Left lobe of liver (tissue), 2 donors: ENCODE measurements at regions not wholly inside any gene's neighbourhood (a gene's known extent, or its start where the extent isn't known, plus 50 kb on each side); places are given as distances from the start of the nearest gene placed in this dataset.
A peak's percentile ranks its signal among the peaks of the same experiment; 100 is the strongest.

Experiments
- ATAC-seq: fragments of 200-7000 bp; cut with Tn5 transposase; one replicate; pipeline ENCODE4 v1.9.1; 2020; ENCODE audit warnings: mild to moderate bottlenecking, moderate library complexity
- DNase-seq: peaks from one replicate; pipeline ENCODE4 v3.0.0-alpha.2; 2020; ENCODE audit warnings: low spot score
- donor health status: DM: no; HTN: no; CAD: no; lungs with moderate emphysema.
- donor health status: DM: no; HTN: yes; CAD: no.

GRCh38 chr3:75985432-75985831 lies 200.1 kb upstream of the ZNF717 start:
- DNase-seq (no peak), ATAC-seq (no peak)

- no peak for ATAC-seq
- DNase-seq, result no peak
Observed at GRCh38 chr3:76010252-76010651, 224.9 kb upstream of the ZNF717 start.

- DNase-seq (no peak), ATAC-seq (no peak)
Observed at GRCh38 chr3:76011121-76011520, 225.8 kb upstream of the ZNF717 start.

- ATAC-seq (no peak), DNase-seq (no peak)
Observed at GRCh38 chr3:76015496-76015895, 230.1 kb upstream of the ZNF717 start.

- DNase-seq (no peak), ATAC-seq (no peak)
Observed at GRCh38 chr3:76016111-76016510, 230.8 kb upstream of the ZNF717 start.

- ATAC-seq (no peak), DNase-seq (no peak)
Observed at GRCh38 chr3:76016769-76017439, 231.6 kb upstream of the ZNF717 start.

GRCh38 chr3:76021376-76021775 lies 236.0 kb upstream of the ZNF717 start:
- no peak for DNase-seq
- no peak for ATAC-seq

- DNase-seq (no peak), ATAC-seq (peak; percentile 74)
Observed at GRCh38 chr3:76024640-76025039, 239.3 kb upstream of the ZNF717 start.

- DNase-seq (no peak), ATAC-seq (no peak)
Observed at GRCh38 chr3:76025561-76025960, 240.2 kb upstream of the ZNF717 start.

- ATAC-seq, result no peak
- DNase-seq, result no peak
Observed at GRCh38 chr3:76026379-76026778, 241.0 kb upstream of the ZNF717 start.

- DNase-seq, result no peak
- no peak for ATAC-seq
Observed at GRCh38 chr3:76028774-76029173, 243.4 kb upstream of the ZNF717 start.

GRCh38 chr3:76034649-76035048 lies 249.3 kb upstream of the ZNF717 start:
- ATAC-seq, result no peak
- no peak for DNase-seq

GRCh38 chr3:76035117-76035516 lies 249.8 kb upstream of the ZNF717 start:
- ATAC-seq, result no peak

GRCh38 chr3:76038949-76039348 lies 253.6 kb upstream of the ZNF717 start:
- DNase-seq (no peak), ATAC-seq (no peak)

More at GRCh38 chr3:76035117-76035516, 249.8 kb upstream of the ZNF717 start:
- DNase-seq, result no peak

GRCh38 chr3:76039431-76039830 lies 254.1 kb upstream of the ZNF717 start:
- DNase-seq, result no peak
- no peak for ATAC-seq

- ATAC-seq (no peak), DNase-seq (no peak)
Observed at GRCh38 chr3:76040946-76041345, 255.6 kb upstream of the ZNF717 start.

- no peak for ATAC-seq
- DNase-seq, result no peak
Observed at GRCh38 chr3:76043746-76044145, 258.4 kb upstream of the ZNF717 start.

- DNase-seq (no peak), ATAC-seq (no peak)
Observed at GRCh38 chr3:76044601-76045600, 259.6 kb upstream of the ZNF717 start.

GRCh38 chr3:76047368-76047767 lies 262.0 kb upstream of the ZNF717 start:
- ATAC-seq (no peak), DNase-seq (no peak)

- no peak for ATAC-seq
- DNase-seq, result no peak
Observed at GRCh38 chr3:76049776-76050175, 264.4 kb upstream of the ZNF717 start.

GRCh38 chr3:76051145-76051544 lies 265.8 kb upstream of the ZNF717 start:
- ATAC-seq (no peak), DNase-seq (no peak)

GRCh38 chr3:76054404-76054803 lies 269.1 kb upstream of the ZNF717 start:
- no peak for ATAC-seq
- DNase-seq, result no peak
